ENCODE measurements at regions not wholly inside any gene's neighbourhood (a gene's known extent, or its start where the extent isn't known, plus 50 kb on each side); places are given as distances from the start of the nearest gene placed in this dataset.

DNA sequence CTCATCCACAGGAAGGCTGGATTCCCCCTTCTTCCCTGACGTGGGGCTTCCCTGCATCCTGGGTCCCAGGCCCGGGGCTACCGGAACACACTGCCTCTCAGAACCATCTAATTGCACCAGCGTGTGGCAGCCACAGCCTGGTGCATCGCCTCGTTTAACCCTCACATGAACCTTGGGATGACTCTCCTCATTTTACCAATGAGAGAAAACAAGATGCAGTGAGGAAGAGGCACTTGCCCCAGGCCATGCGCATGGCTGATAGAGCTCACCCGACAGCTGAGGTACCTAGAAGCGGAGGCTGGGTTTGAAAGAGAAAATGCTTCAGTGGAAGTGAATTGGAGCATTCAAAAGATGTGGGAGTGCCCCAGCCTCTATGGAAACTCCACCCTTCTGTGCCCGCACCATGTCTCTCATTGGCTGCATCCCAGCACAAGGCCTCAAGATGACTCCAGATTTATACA, 162.3 kb downstream of the KATNIP start:
- TF ChIP-seq, protein P1, sequence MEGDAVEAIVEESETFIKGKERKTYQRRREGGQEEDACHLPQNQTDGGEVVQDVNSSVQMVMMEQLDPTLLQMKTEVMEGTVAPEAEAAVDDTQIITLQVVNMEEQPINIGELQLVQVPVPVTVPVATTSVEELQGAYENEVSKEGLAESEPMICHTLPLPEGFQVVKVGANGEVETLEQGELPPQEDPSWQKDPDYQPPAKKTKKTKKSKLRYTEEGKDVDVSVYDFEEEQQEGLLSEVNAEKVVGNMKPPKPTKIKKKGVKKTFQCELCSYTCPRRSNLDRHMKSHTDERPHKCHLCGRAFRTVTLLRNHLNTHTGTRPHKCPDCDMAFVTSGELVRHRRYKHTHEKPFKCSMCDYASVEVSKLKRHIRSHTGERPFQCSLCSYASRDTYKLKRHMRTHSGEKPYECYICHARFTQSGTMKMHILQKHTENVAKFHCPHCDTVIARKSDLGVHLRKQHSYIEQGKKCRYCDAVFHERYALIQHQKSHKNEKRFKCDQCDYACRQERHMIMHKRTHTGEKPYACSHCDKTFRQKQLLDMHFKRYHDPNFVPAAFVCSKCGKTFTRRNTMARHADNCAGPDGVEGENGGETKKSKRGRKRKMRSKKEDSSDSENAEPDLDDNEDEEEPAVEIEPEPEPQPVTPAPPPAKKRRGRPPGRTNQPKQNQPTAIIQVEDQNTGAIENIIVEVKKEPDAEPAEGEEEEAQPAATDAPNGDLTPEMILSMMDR (conservative IDR thresholded peaks at IDR 0.05; ENCODE audit: low read depth, low read length), result no peak
- TF ChIP-seq EZH2 (IDR thresholded peaks at IDR 0.05; ENCODE audit: borderline replicate concordance, low read depth, low read length, poor library complexity, severe bottlenecking), result no peak

Data from A673 (cell line).